B cell (primary cell): ENCODE measurements at regions not wholly inside any gene's neighbourhood (a gene's known extent, or its start where the extent isn't known, plus 50 kb on each side); places are given as distances from the start of the nearest gene placed in this dataset.

Experiments
- ATAC-seq: fragments of 200-7000 bp; cut with Tn5 transposase; one replicate; pipeline ENCODE4 v1.10.0; 2021; ENCODE audit warnings: low read depth, mild to moderate bottlenecking, moderate number of reproducible peaks, moderate library complexity
- CTCF ChIA-PET: fragments of 350-600 bp; sonication (Branson Sonifier 250); formaldehyde crosslinking; loops from one replicate; lab custom pipeline; 2021; ENCODE audit warnings: antibody characterized with exemption, inconsistent platforms; lab: Charles Lee
- POLR2A ChIA-PET: fragments of 350-600 bp; sonication (Branson Sonifier 250); formaldehyde crosslinking; loops from one replicate; lab custom pipeline; 2021; ENCODE audit warnings: antibody characterized with exemption; lab: Charles Lee
- DNase-seq: peaks from one replicate; pipeline ENCODE4 v3.0.0; 2013
- H2AFZ ChIP-seq: 2 replicates; pipeline ENCODE4 v1.6.1; 2012; ENCODE audit warnings: mild to moderate bottlenecking, low read depth, low read length; ENCODE audit not compliant: insufficient read depth, poor library complexity, severe bottlenecking
- H3K27ac ChIP-seq, 2 donors: 1 replicate in 1 of 2; 2 replicates in 1 of 2; pipeline ENCODE4 v1.5.1; 2012 to 2013; ENCODE audit warnings: low read length in 2 of 2, mild to moderate bottlenecking in 2 of 2, moderate library complexity in 1 of 2
- H3K27me3 ChIP-seq, 4 experiments: fragments of 200-600 bp in 1 of 4; sonication (generic) in 1 of 4; replicated peaks in 1 of 4; 1 replicate in 2 of 4; 2 replicates in 2 of 4; pipeline versions ENCODE4 v1.6.1 to v1.7.0; 2013 to 2016; ENCODE audit warnings: low read length in 3 of 4, mild to moderate bottlenecking in 2 of 4, mixed read lengths in 1 of 4, moderate library complexity in 1 of 4; ENCODE audit not compliant: insufficient read depth in 4 of 4, control insufficient read depth in 3 of 4; ENCODE audit errors: control extremely low read depth in 1 of 4
- H3K36me3 ChIP-seq, 2 experiments: replicated peaks in 1 of 2; 1 replicate in 1 of 2; 2 replicates in 1 of 2; pipeline versions ENCODE4 v1.6.1 to v1.7.1; 2013; ENCODE audit warnings: low read length in 1 of 2; ENCODE audit not compliant: insufficient read depth in 2 of 2, control insufficient read depth in 1 of 2; ENCODE audit errors: control extremely low read depth in 1 of 2, extremely low read depth in 1 of 2
- H3K4me1 ChIP-seq, 2 donors: fragments of 200-600 bp in 1 of 2; sonication (generic) in 1 of 2; 1 replicate in 1 of 2; 2 replicates in 1 of 2; pipeline versions ENCODE4 v1.5.1 to v1.6.1; 2013 to 2017; ENCODE audit warnings: low read length in 2 of 2; ENCODE audit not compliant: control insufficient read depth in 2 of 2, insufficient read depth in 2 of 2
- H3K4me2 ChIP-seq: replicated peaks from 2 replicates; pipeline ENCODE3; 2012; ENCODE audit warnings: mild to moderate bottlenecking, low read depth, low read length; ENCODE audit not compliant: poor library complexity, severe bottlenecking
- H3K4me3 ChIP-seq, 5 experiments: fragments of 200-600 bp in 1 of 5; sonication (generic) in 1 of 5; 1 replicate in 3 of 5; 2 replicates in 2 of 5; pipeline versions ENCODE4 v1.5.1 to v1.7.0; 2011 to 2016; ENCODE audit warnings: low read length in 4 of 5, mild to moderate bottlenecking in 4 of 5, low read depth in 2 of 5, control low read depth in 1 of 5, moderate library complexity in 1 of 5; ENCODE audit not compliant: insufficient read depth in 1 of 5; ENCODE audit errors: control extremely low read depth in 1 of 5, extremely low read depth in 1 of 5
- H3K79me2 ChIP-seq: fragments of 200-600 bp; sonication (generic); one replicate; pipeline ENCODE4 v1.6.0; 2016; ENCODE audit warnings: low read length; ENCODE audit not compliant: control insufficient read depth, insufficient read depth
- H3K9ac ChIP-seq: fragments of 200-600 bp; sonication (generic); 2 replicates; pipeline ENCODE4 v1.6.1; 2017; ENCODE audit warnings: mild to moderate bottlenecking, low read length, moderate library complexity
- H3K9me3 ChIP-seq, 3 donors: one replicate each; pipeline versions ENCODE4 v1.6.1 to v1.7.1; 2013; ENCODE audit warnings: low read length in 2 of 3; ENCODE audit not compliant: control insufficient read depth in 2 of 3, insufficient read depth in 1 of 3; ENCODE audit errors: control extremely low read depth in 1 of 3
- H4K20me1 ChIP-seq: 2 replicates; pipeline ENCODE4 v1.6.0; 2012; ENCODE audit warnings: mild to moderate bottlenecking, low read length; ENCODE audit not compliant: insufficient read depth, control insufficient read depth, poor library complexity, severe bottlenecking
- H3K27ac Mint-ChIP-seq: one replicate; pipeline ENCODE4 v1.8.0; 2021; ENCODE audit warnings: mixed read lengths
- H3K27me3 Mint-ChIP-seq: one replicate; pipeline ENCODE4 v1.8.0; 2021; ENCODE audit warnings: mixed read lengths
- H3K4me1 Mint-ChIP-seq: one replicate; pipeline ENCODE4 v1.8.0; 2021; ENCODE audit warnings: mixed read lengths
- H3K4me3 Mint-ChIP-seq: one replicate; pipeline ENCODE4 v1.8.0; 2021; ENCODE audit warnings: mixed read lengths
- H3K9me3 Mint-ChIP-seq: one replicate; pipeline ENCODE4 v1.8.0; 2022; ENCODE audit warnings: mixed read lengths; ENCODE audit not compliant: insufficient read depth
- EZH2 ChIP-seq: IDR thresholded peaks from 2 replicates; pipeline ENCODE4 v1.6.1; 2012; ENCODE audit warnings: borderline replicate concordance, low read depth, mild to moderate bottlenecking, moderate library complexity, low read length; ENCODE audit not compliant: insufficient read depth, poor library complexity, severe bottlenecking
- WGBS: methylation state at CpG from one replicate; pipeline ENCODE4 v1.1.5; 2013; ENCODE audit warnings: missing lambda C conversion rate; ENCODE audit not compliant: insufficient coverage; 5-methylcytosine and 5-hydroxymethylcytosine counted together
- intact Hi-C: fragments of 100-400 bp; cut with micrococcal nuclease; formaldehyde crosslinking; loops from one replicate; pipeline ENCODE4 v1.10.0; 2022
- TF ChIP-seq, protein P1 (sequence below): fragments of 200-600 bp; IDR thresholded peaks from one replicate; pipeline ENCODE4 v1.8.0; 2022; ENCODE audit warnings: antibody characterized with exemption, mild to moderate bottlenecking

DNA sequence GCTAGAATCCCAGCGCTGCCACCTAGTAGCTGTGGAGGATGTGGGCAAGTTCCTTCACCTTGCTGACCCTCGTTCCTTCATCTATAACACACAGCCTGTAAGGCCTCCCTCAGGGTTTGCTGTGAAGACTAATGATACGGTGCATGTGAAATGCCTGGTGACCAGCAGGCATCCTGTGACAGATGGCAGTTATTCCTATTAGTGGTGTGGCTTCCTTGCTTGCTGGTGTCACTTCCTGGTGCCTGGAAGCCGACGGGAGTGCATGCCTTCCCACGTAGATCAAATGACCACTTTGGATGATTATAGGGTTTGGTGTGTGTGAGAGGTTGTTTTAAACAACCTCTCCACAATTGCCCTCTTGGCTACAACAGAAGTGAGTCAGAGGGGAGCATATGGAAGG lies 894.9 kb downstream of the VRK1 start:
- peaks cover 3% of the 10 kb centered on the region for H3K9me3 Mint-ChIP-seq
- H3K9ac ChIP-seq = no peak overlapping the region
- H3K27ac ChIP-seq = no peak overlapping the region
- DNase-seq (no peak), ATAC-seq (no peak)
- H3K27me3 Mint-ChIP-seq = no peaks in the 10 kb centered on the region
- H2AFZ ChIP-seq = no peak overlapping the region
- 47% methylated on average over 4 of the region's 6 CpGs for WGBS
- H3K79me2 ChIP-seq = no peaks in the 10 kb centered on the region
- no peaks in the 10 kb centered on the region for H3K27me3 ChIP-seq
- TF ChIP-seq, protein P1, sequence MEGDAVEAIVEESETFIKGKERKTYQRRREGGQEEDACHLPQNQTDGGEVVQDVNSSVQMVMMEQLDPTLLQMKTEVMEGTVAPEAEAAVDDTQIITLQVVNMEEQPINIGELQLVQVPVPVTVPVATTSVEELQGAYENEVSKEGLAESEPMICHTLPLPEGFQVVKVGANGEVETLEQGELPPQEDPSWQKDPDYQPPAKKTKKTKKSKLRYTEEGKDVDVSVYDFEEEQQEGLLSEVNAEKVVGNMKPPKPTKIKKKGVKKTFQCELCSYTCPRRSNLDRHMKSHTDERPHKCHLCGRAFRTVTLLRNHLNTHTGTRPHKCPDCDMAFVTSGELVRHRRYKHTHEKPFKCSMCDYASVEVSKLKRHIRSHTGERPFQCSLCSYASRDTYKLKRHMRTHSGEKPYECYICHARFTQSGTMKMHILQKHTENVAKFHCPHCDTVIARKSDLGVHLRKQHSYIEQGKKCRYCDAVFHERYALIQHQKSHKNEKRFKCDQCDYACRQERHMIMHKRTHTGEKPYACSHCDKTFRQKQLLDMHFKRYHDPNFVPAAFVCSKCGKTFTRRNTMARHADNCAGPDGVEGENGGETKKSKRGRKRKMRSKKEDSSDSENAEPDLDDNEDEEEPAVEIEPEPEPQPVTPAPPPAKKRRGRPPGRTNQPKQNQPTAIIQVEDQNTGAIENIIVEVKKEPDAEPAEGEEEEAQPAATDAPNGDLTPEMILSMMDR = no peak
- TF ChIP-seq EZH2 = no peak
- no peak overlapping the region for H3K4me2 ChIP-seq
- no peaks in the 10 kb centered on the region for H3K4me1 ChIP-seq
- no peak overlapping the region for H3K4me3 ChIP-seq
- H3K9me3 ChIP-seq = peaks cover 0 to 15% (median 0%) of the 10 kb centered on the region in 3 donors
- H3K4me3 Mint-ChIP-seq = no peak overlapping the region
- no peaks in the 10 kb centered on the region for H4K20me1 ChIP-seq
- H3K4me1 Mint-ChIP-seq = no peaks in the 10 kb centered on the region
- no peaks in the 10 kb centered on the region for H3K36me3 ChIP-seq
- CTCF ChIA-PET = no interaction called here
- POLR2A ChIA-PET = no interaction called here
- H3K27ac Mint-ChIP-seq = no peak overlapping the region
- intact Hi-C loops = no loop called here

GRCh38 chr14:97695456-97695981 lies 898.3 kb downstream of the VRK1 start:
- Mint-ChIP-seq H3K4me1 (no peaks in the 10 kb centered on the region), H3K27ac (no peak overlapping the region), H3K9me3 (peaks cover 3% of the 10 kb centered on the region), H3K4me3 (no peak overlapping the region), H3K27me3 (no peaks in the 10 kb centered on the region)
- intact Hi-C loops = no loop called here
- DNase-seq (no peak), ATAC-seq (no peak)
- no peak for TF ChIP-seq EZH2
- TF ChIP-seq, protein P1 = no peak
- Histone ChIP-seq H3K9ac (no peak overlapping the region), H3K79me2 (no peaks in the 10 kb centered on the region), H3K4me2 (no peak overlapping the region), H3K27ac (no peak overlapping the region), H2AFZ (no peak overlapping the region), H3K36me3 (no peaks in the 10 kb centered on the region), H3K4me3 (no peak overlapping the region), H3K9me3 (peaks cover 0 to 11% (median 2%) of the 10 kb centered on the region in 3 donors), H3K4me1 (no peaks in the 10 kb centered on the region), H4K20me1 (no peaks in the 10 kb centered on the region), H3K27me3 (no peaks in the 10 kb centered on the region)
- no CpG with 5 or more reads among the region's 5 CpGs for WGBS
- CTCF ChIA-PET = no interaction called here
- POLR2A ChIA-PET = no interaction called here
